ENCODE measurements at regions not wholly inside any gene's neighbourhood (a gene's known extent, or its start where the extent isn't known, plus 50 kb on each side); places are given as distances from the start of the nearest gene placed in this dataset.
A peak's percentile ranks its signal among the peaks of the same experiment; 100 is the strongest.

DNA sequence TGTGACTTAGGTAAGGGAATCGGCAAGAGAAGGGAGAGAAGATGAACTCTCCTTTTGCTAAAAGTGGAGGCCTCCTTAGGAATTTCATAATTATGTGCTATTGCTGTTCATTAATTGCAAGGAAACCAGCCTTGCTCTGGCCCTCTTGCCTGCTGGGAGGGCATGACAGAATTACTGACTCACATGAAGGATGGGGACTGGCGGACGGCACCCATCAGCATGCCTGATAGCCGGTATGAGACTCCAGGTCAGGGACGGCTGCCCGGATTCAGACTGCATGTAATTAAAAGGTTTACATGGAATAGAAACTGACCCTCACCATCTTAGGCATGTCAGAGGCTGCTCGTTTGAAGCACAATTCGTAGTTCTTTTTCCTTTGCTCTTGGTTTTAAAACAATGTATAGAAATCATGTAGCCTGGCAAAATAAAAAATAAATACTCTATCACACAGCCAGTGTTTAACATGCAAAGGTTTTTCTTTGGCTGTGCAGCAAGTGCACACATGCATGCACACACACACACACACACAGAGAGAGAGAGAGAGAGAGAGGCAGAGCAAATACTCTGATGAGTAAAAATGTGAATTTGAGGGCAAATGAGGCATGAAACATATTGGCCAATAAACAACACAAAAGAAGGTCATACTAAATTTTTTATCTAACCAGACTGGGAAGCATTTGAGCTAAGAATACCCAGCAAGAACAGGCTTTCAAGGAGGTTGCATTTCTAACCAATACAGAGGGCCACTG lies 82.7 kb downstream of the FOXB1 start:
- Histone ChIP-seq H3K79me2 (ENCODE audit: low read length) (no peaks in the 10 kb centered on the region), H3F3A (ENCODE audit: insufficient read depth, low read length) (no peaks in the 10 kb centered on the region), H3K4me2 (ENCODE audit: low read depth, low read length) (no peak overlapping the region), H3K4me1 (ENCODE audit: low read length) (no peaks in the 10 kb centered on the region), H4K20me1 (ENCODE audit: insufficient read depth, low read length) (no peaks in the 10 kb centered on the region), H3K27ac (ENCODE audit: low read length) (no peak overlapping the region), H3K9ac (ENCODE audit: low read length) (no peak overlapping the region), H3K9me3 (replicated peaks; ENCODE audit: insufficient read depth, low read length) (no peaks in the 10 kb centered on the region), H3K9me2 (replicated peaks; ENCODE audit: insufficient read depth, low read length) (no peaks in the 10 kb centered on the region), H3K27me3 (replicated peaks; ENCODE audit: insufficient read depth, low read length) (no peaks in the 10 kb centered on the region), H3K4me3 (ENCODE audit: low read length) (no peak overlapping the region), H3K36me3 (replicated peaks; ENCODE audit: insufficient read depth, low read length) (no peaks in the 10 kb centered on the region), H2AFZ (ENCODE audit: low read length) (no peak overlapping the region)
- no peak for DNase-seq
- TF ChIP-seq, protein P1, sequence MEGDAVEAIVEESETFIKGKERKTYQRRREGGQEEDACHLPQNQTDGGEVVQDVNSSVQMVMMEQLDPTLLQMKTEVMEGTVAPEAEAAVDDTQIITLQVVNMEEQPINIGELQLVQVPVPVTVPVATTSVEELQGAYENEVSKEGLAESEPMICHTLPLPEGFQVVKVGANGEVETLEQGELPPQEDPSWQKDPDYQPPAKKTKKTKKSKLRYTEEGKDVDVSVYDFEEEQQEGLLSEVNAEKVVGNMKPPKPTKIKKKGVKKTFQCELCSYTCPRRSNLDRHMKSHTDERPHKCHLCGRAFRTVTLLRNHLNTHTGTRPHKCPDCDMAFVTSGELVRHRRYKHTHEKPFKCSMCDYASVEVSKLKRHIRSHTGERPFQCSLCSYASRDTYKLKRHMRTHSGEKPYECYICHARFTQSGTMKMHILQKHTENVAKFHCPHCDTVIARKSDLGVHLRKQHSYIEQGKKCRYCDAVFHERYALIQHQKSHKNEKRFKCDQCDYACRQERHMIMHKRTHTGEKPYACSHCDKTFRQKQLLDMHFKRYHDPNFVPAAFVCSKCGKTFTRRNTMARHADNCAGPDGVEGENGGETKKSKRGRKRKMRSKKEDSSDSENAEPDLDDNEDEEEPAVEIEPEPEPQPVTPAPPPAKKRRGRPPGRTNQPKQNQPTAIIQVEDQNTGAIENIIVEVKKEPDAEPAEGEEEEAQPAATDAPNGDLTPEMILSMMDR (IDR thresholded peaks at IDR 0.05; ENCODE audit: low read length): no peak
- TF ChIP-seq EZH2phosphoT487 (IDR thresholded peaks at IDR 0.05; ENCODE audit: low read length): no peak
- no peak for TF ChIP-seq EZH2 (optimal IDR thresholded peaks at IDR 0.05; ENCODE audit: low read depth, low read length)

DNA sequence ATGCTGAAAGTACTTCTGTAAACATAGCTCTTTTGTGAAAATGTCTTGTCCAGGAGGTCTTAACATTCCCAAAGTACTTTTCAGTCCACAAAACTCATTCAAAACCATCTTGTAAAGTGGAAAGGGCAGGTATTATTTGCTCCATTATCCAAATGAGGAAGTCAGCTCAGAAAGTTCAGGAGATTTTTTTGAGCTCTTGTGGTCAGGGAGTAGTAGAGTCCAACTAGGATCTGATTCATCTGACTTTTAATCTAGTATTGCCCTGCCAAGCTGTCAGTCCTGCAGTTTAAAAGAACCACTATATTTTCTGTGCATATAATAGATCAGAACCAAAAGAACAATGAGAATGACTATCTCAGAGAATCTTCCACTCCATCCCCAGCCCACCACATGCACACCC lies 83.5 kb downstream of the FOXB1 start:
- Histone ChIP-seq H3K9me2 (replicated peaks; ENCODE audit: insufficient read depth, low read length) (no peaks in the 10 kb centered on the region), H3K4me3 (ENCODE audit: low read length) (peak overlapping the region; percentile 27; the same call in 1 of the 2 replicates), H3K9me3 (replicated peaks; ENCODE audit: insufficient read depth, low read length) (no peaks in the 10 kb centered on the region), H3K79me2 (ENCODE audit: low read length) (no peaks in the 10 kb centered on the region), H3K36me3 (replicated peaks; ENCODE audit: insufficient read depth, low read length) (no peaks in the 10 kb centered on the region), H4K20me1 (ENCODE audit: insufficient read depth, low read length) (no peaks in the 10 kb centered on the region), H3K4me2 (ENCODE audit: low read depth, low read length) (peak overlapping the region; percentile 50), H3K4me1 (ENCODE audit: low read length) (no peaks in the 10 kb centered on the region), H3K9ac (ENCODE audit: low read length) (no peak overlapping the region), H2AFZ (ENCODE audit: low read length) (no peak overlapping the region), H3F3A (ENCODE audit: insufficient read depth, low read length) (no peaks in the 10 kb centered on the region), H3K27me3 (replicated peaks; ENCODE audit: insufficient read depth, low read length) (no peaks in the 10 kb centered on the region), H3K27ac (ENCODE audit: low read length) (no peak overlapping the region)
- DNase-seq: no peak
- TF ChIP-seq EZH2 (optimal IDR thresholded peaks at IDR 0.05; ENCODE audit: low read depth, low read length) (no peak), EZH2phosphoT487 (IDR thresholded peaks at IDR 0.05; ENCODE audit: low read length) (no peak)
- TF ChIP-seq, protein P1 (IDR thresholded peaks at IDR 0.05; ENCODE audit: low read length): no peak

DNA sequence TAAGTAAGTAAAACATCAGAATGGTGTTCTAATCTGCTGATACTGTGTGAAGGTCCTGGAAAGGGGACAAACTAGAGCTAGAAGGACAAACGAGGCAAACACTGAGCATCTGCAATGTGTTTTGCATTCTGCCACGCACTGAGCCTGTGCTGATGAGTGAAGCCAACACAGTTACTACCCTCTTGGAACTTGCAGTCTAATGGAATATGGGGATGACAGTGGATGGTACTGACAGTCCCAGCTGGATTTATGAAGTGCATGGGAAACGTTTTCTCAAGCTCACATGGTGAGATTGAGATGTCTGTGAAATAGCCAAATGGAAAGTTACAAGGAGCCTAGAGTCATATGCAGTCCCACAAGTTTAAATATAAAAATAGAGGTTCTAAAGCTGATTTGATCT lies 86.6 kb downstream of the FOXB1 start:
- no peak overlapping the region for H3K4me2 ChIP-seq (ENCODE audit: low read depth, low read length)
- DNase-seq: no peak
- no peaks in the 10 kb centered on the region for H3K4me1 ChIP-seq (ENCODE audit: low read length)
- no peaks in the 10 kb centered on the region for H3K9me3 ChIP-seq (replicated peaks; ENCODE audit: insufficient read depth, low read length)
- no peak overlapping the region for H3K27ac ChIP-seq (ENCODE audit: low read length)
- no peaks in the 10 kb centered on the region for H4K20me1 ChIP-seq (ENCODE audit: insufficient read depth, low read length)
- TF ChIP-seq EZH2 (optimal IDR thresholded peaks at IDR 0.05; ENCODE audit: low read depth, low read length): no peak
- TF ChIP-seq, protein P1 (IDR thresholded peaks at IDR 0.05; ENCODE audit: low read length): no peak
- no peak for TF ChIP-seq EZH2phosphoT487 (IDR thresholded peaks at IDR 0.05; ENCODE audit: low read length)
- no peak overlapping the region for H3K4me3 ChIP-seq (ENCODE audit: low read length)
- H2AFZ ChIP-seq (ENCODE audit: low read length): no peak overlapping the region
- no peaks in the 10 kb centered on the region for H3K27me3 ChIP-seq (replicated peaks; ENCODE audit: insufficient read depth, low read length)
- H3K9me2 ChIP-seq (replicated peaks; ENCODE audit: insufficient read depth, low read length): no peaks in the 10 kb centered on the region
- no peaks in the 10 kb centered on the region for H3K79me2 ChIP-seq (ENCODE audit: low read length)
- no peak overlapping the region for H3K9ac ChIP-seq (ENCODE audit: low read length)
- H3K36me3 ChIP-seq (replicated peaks; ENCODE audit: insufficient read depth, low read length): no peaks in the 10 kb centered on the region
- H3F3A ChIP-seq (ENCODE audit: insufficient read depth, low read length): no peaks in the 10 kb centered on the region

Measured in MM.1S (cell line).